HEK293 (cell line): ENCODE measurements at regions not wholly inside any gene's neighbourhood (a gene's known extent, or its start where the extent isn't known, plus 50 kb on each side); places are given as distances from the start of the nearest gene placed in this dataset.

Experiments used
- CTCF ChIA-PET: fragments of 350-600 bp; formaldehyde crosslinking; extraction: SDS; loops from one replicate; lab custom pipeline; 2021; ENCODE audit warnings: antibody characterized with exemption; lab: Yijun Ruan, JAX
- POLR2A ChIA-PET: fragments of 300-600 bp; formaldehyde crosslinking; extraction: SDS; loops from one replicate; lab custom pipeline; 2020; ENCODE audit warnings: antibody characterized with exemption, inconsistent platforms; lab: Yijun Ruan, JAX
- H3K27ac ChIP-seq: fragments of 200-500 bp; sonication (Bioruptor generic); 2 replicates; pipeline ENCODE4 v1.5.1; 2014; ENCODE audit warnings: low read depth, low read length, control low read depth, inconsistent platforms; ENCODE audit errors: extremely low read depth
- H3K36me3 ChIP-seq, 2 experiments: fragments of 200-500 bp in 1 of 2; sonication (Bioruptor generic) in 1 of 2; 1 replicate in 1 of 2; 2 replicates in 1 of 2; pipeline ENCODE4 v1.5.1; 2014 to 2017; ENCODE audit warnings: inconsistent platforms in 2 of 2, low read length in 2 of 2; ENCODE audit not compliant: control insufficient read depth in 2 of 2, insufficient read depth in 1 of 2
- H3K4me1 ChIP-seq: fragments of 200-500 bp; sonication (Bioruptor generic); 2 replicates; pipeline ENCODE4 v1.5.1; 2014; ENCODE audit warnings: mild to moderate bottlenecking, low read length, inconsistent platforms; ENCODE audit not compliant: control insufficient read depth, insufficient read depth
- H3K4me3 ChIP-seq: 2 replicates; pipeline ENCODE4 v1.5.1; 2011; ENCODE audit warnings: low read depth, mild to moderate bottlenecking, control low read depth, low read length, moderate library complexity
- H3K9me3 ChIP-seq: fragments of 200-500 bp; sonication (Bioruptor generic); 2 replicates; pipeline ENCODE4 v1.5.1; 2014; ENCODE audit warnings: low read depth, low read length, inconsistent platforms; ENCODE audit not compliant: control insufficient read depth, insufficient read depth
- ELK4 ChIP-seq: IDR thresholded peaks from 2 replicates; pipeline ENCODE4 v1.6.1; 2011; ENCODE audit warnings: mild to moderate bottlenecking, low read depth, low read length, borderline replicate concordance
- FEZF1 ChIP-seq: fragments of 450-650 bp; formaldehyde crosslinking; IDR thresholded peaks from 2 replicates; pipeline ENCODE4 v1.5.1; 2016; ENCODE audit warnings: missing biosample characterization, missing genetic modification characterization
- GLI2 ChIP-seq: fragments of 450-650 bp; formaldehyde crosslinking; IDR thresholded peaks from 2 replicates; pipeline ENCODE4; 2017; ENCODE audit warnings: missing biosample characterization, missing genetic modification characterization, low read depth, borderline replicate concordance
- GLIS2 ChIP-seq: fragments of 450-650 bp; formaldehyde crosslinking; IDR thresholded peaks from 2 replicates; pipeline ENCODE4 v1.5.1; 2016; ENCODE audit warnings: missing biosample characterization, missing genetic modification characterization
- HOXC10 ChIP-seq: sonication (generic); formaldehyde crosslinking; IDR thresholded peaks from 2 replicates; pipeline ENCODE4 v1.8.1; 2023; ENCODE audit warnings: mild to moderate bottlenecking, missing genetic modification reagents
- KLF7 ChIP-seq: fragments of 450-650 bp; formaldehyde crosslinking; IDR thresholded peaks from 2 replicates; pipeline ENCODE4 v1.5.1; 2016; ENCODE audit warnings: missing biosample characterization, missing genetic modification characterization, borderline replicate concordance
- ZBTB21 ChIP-seq: fragments of 450-650 bp; formaldehyde crosslinking; IDR thresholded peaks from 2 replicates; pipeline ENCODE4 v1.5.1; 2017; ENCODE audit warnings: missing biosample characterization, missing genetic modification characterization
- ZFP41 ChIP-seq: fragments of 450-650 bp; formaldehyde crosslinking; IDR thresholded peaks from 2 replicates; pipeline ENCODE4 v1.5.1; 2016; ENCODE audit warnings: missing biosample characterization, missing genetic modification characterization, borderline replicate concordance
- ZNF2 ChIP-seq: fragments of 450-650 bp; formaldehyde crosslinking; IDR thresholded peaks from 2 replicates; pipeline ENCODE4 v1.5.1; 2016; ENCODE audit warnings: missing biosample characterization, missing genetic modification characterization
- ZNF214 ChIP-seq: fragments of 450-650 bp; formaldehyde crosslinking; IDR thresholded peaks from 2 replicates; pipeline ENCODE4 v1.5.1; 2017; ENCODE audit warnings: missing biosample characterization, mild to moderate bottlenecking, missing genetic modification characterization, borderline replicate concordance
- ZNF350 ChIP-seq: fragments of 450-650 bp; formaldehyde crosslinking; IDR thresholded peaks from 2 replicates; pipeline ENCODE4 v1.5.0; 2017; ENCODE audit warnings: missing biosample characterization, mild to moderate bottlenecking, missing genetic modification characterization
- ZNF514 ChIP-seq: fragments of 450-650 bp; formaldehyde crosslinking; IDR thresholded peaks from 2 replicates; pipeline ENCODE4 v1.5.1; 2016; ENCODE audit warnings: missing biosample characterization, missing genetic modification characterization
- ZNF549 ChIP-seq: fragments of 450-650 bp; IDR thresholded peaks from 2 replicates; pipeline ENCODE4 v1.5.1; 2018; ENCODE audit warnings: missing biosample characterization, missing genetic modification characterization, mild to moderate bottlenecking, inconsistent platforms, moderate library complexity
- ZNF610 ChIP-seq: fragments of 450-650 bp; formaldehyde crosslinking; IDR thresholded peaks from 2 replicates; pipeline ENCODE4 v1.5.1; 2016; ENCODE audit warnings: missing biosample characterization, missing genetic modification characterization, borderline replicate concordance
- ZNF701 ChIP-seq: fragments of 450-650 bp; formaldehyde crosslinking; IDR thresholded peaks from 2 replicates; pipeline ENCODE4 v1.5.1; 2016; ENCODE audit warnings: missing biosample characterization, missing genetic modification characterization
- ZNF707 ChIP-seq: fragments of 450-650 bp; formaldehyde crosslinking; IDR thresholded peaks from 2 replicates; pipeline ENCODE4 v1.5.1; 2016; ENCODE audit warnings: missing biosample characterization, missing genetic modification characterization
- ZNF792 ChIP-seq: fragments of 450-650 bp; formaldehyde crosslinking; IDR thresholded peaks from 2 replicates; pipeline ENCODE4 v1.5.1; 2016; ENCODE audit warnings: missing biosample characterization, missing genetic modification characterization
- ZNF843 ChIP-seq: fragments of 450-650 bp; formaldehyde crosslinking; IDR thresholded peaks from 2 replicates; pipeline ENCODE4 v1.5.1; 2016; ENCODE audit warnings: missing biosample characterization, missing genetic modification characterization
- ZSCAN16 ChIP-seq: fragments of 450-650 bp; formaldehyde crosslinking; IDR thresholded peaks from 2 replicates; pipeline ENCODE4 v1.5.1; 2016; ENCODE audit warnings: missing biosample characterization, missing genetic modification characterization
- TF ChIP-seq, protein P1 (sequence below): fragments of 450-650 bp; formaldehyde crosslinking; IDR thresholded peaks from 2 replicates; pipeline ENCODE4 v1.5.1; 2016; ENCODE audit warnings: missing biosample characterization, missing genetic modification characterization
- TF ChIP-seq, protein P2 (sequence below): fragments of 450-650 bp; formaldehyde crosslinking; IDR thresholded peaks from 2 replicates; pipeline ENCODE4 v1.5.1; 2017; ENCODE audit warnings: missing biosample characterization, missing genetic modification characterization

DNA sequence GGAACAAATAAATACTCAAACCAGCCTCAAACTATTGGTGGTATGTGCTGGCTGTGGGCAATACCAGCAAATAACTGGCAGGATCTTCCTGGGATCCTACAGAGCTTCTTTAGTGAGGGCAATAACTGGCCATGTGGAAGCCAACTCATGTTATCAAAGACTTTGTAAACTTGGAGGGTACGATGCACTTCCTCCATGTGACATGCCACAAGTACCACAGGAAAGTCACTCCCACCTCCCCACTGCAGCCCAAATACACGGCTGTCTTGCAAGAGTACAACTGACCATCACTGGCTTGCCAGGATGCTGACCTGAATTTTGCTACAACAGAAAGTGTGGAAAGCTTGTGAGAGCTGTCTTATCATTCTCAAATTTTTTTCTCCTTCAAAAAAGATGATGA is 93.3 kb upstream of the MAML3 start (continued):
- TF ChIP-seq, protein P1, sequence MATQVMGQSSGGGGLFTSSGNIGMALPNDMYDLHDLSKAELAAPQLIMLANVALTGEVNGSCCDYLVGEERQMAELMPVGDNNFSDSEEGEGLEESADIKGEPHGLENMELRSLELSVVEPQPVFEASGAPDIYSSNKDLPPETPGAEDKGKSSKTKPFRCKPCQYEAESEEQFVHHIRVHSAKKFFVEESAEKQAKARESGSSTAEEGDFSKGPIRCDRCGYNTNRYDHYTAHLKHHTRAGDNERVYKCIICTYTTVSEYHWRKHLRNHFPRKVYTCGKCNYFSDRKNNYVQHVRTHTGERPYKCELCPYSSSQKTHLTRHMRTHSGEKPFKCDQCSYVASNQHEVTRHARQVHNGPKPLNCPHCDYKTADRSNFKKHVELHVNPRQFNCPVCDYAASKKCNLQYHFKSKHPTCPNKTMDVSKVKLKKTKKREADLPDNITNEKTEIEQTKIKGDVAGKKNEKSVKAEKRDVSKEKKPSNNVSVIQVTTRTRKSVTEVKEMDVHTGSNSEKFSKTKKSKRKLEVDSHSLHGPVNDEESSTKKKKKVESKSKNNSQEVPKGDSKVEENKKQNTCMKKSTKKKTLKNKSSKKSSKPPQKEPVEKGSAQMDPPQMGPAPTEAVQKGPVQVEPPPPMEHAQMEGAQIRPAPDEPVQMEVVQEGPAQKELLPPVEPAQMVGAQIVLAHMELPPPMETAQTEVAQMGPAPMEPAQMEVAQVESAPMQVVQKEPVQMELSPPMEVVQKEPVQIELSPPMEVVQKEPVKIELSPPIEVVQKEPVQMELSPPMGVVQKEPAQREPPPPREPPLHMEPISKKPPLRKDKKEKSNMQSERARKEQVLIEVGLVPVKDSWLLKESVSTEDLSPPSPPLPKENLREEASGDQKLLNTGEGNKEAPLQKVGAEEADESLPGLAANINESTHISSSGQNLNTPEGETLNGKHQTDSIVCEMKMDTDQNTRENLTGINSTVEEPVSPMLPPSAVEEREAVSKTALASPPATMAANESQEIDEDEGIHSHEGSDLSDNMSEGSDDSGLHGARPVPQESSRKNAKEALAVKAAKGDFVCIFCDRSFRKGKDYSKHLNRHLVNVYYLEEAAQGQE (tag by site-specific recombination) = no peak
- TF ChIP-seq FEZF1 = no peak
- TF ChIP-seq, all 188 proteins: peak for 0

- TF ChIP-seq HOXC10 (CRISPR knock-in tag) (no peak), ZNF701 (tag by site-specific recombination) (no peak), GLI2 (no peak), ZNF843 (tag by site-specific recombination) (no peak), ZNF2 (tag by site-specific recombination) (no peak), ZNF792 (tag by site-specific recombination) (no peak), ZSCAN16 (tag by site-specific recombination) (no peak), KLF7 (tag by site-specific recombination) (no peak), ZNF514 (no peak), ELK4 (no peak), GLIS2 (tag by site-specific recombination) (no peak), ZNF350 (tag by site-specific recombination) (no peak), ZNF707 (no peak), ZNF214 (tag by site-specific recombination) (no peak), ZFP41 (tag by site-specific recombination) (no peak), ZNF549 (tag by site-specific recombination) (no peak), ZBTB21 (tag by site-specific recombination) (no peak), ZNF610 (tag by site-specific recombination) (no peak)
- TF ChIP-seq, protein P2, sequence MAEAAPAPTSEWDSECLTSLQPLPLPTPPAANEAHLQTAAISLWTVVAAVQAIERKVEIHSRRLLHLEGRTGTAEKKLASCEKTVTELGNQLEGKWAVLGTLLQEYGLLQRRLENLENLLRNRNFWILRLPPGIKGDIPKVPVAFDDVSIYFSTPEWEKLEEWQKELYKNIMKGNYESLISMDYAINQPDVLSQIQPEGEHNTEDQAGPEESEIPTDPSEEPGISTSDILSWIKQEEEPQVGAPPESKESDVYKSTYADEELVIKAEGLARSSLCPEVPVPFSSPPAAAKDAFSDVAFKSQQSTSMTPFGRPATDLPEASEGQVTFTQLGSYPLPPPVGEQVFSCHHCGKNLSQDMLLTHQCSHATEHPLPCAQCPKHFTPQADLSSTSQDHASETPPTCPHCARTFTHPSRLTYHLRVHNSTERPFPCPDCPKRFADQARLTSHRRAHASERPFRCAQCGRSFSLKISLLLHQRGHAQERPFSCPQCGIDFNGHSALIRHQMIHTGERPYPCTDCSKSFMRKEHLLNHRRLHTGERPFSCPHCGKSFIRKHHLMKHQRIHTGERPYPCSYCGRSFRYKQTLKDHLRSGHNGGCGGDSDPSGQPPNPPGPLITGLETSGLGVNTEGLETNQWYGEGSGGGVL (tag by site-specific recombination) = no peak
- Histone ChIP-seq H3K36me3 (no peaks in the 10 kb centered on the region), H3K4me1 (no peaks in the 10 kb centered on the region), H3K9me3 (no peaks in the 10 kb centered on the region), H3K4me3 (no peak overlapping the region), H3K27ac (no peak overlapping the region)
- ChIA-PET CTCF (no interaction called here), POLR2A (no interaction called here)
Observed at GRCh38 chr4:140246216-140246615, 92.2 kb upstream of the MAML3 start.
